Astrocyte (in vitro differentiated cells and primary cell): ENCODE measurements at regions not wholly inside any gene's neighbourhood (a gene's known extent, or its start where the extent isn't known, plus 50 kb on each side); places are given as distances from the start of the nearest gene placed in this dataset.
A peak's percentile ranks its signal among the peaks of the same experiment; 100 is the strongest.

Experiments
- DNase-seq: peaks from one replicate; pipeline ENCODE4 v3.0.0-alpha.2; 2010; ENCODE audit warnings: low read depth
- FAIRE-seq: peaks from 2 replicates; lab custom pipeline; 2011; peaks lifted over from hg19 to GRCh38; lab: Jason Lieb, UNC
- H2AFZ ChIP-seq: 2 replicates; pipeline ENCODE4 v1.6.0; 2012; ENCODE audit warnings: low read depth, low read length, inconsistent platforms
- H3K27ac ChIP-seq: 2 replicates; pipeline ENCODE4 v1.5.1; 2011; ENCODE audit warnings: low read depth, low read length, inconsistent platforms
- H3K27me3 ChIP-seq: 2 replicates; pipeline ENCODE4 v1.6.0; 2011; ENCODE audit warnings: low read length, inconsistent platforms; ENCODE audit not compliant: insufficient read depth
- H3K36me3 ChIP-seq: 2 replicates; pipeline ENCODE4 v1.5.1; 2011; ENCODE audit warnings: low read length, inconsistent platforms; ENCODE audit not compliant: insufficient read depth
- H3K4me1 ChIP-seq: 2 replicates; pipeline ENCODE4 v1.5.1; 2011; ENCODE audit warnings: low read length, inconsistent platforms; ENCODE audit not compliant: insufficient read depth
- H3K4me2 ChIP-seq: 2 replicates; pipeline ENCODE4 v1.6.0; 2012; ENCODE audit warnings: low read length, inconsistent platforms
- H3K4me3 ChIP-seq: 2 replicates; pipeline ENCODE4 v1.5.1; 2011; ENCODE audit warnings: low read depth, mild to moderate bottlenecking, low read length, inconsistent platforms; ENCODE audit not compliant: insufficient read depth
- H3K79me2 ChIP-seq: 2 replicates; pipeline ENCODE4 v1.6.0; 2012; ENCODE audit warnings: mild to moderate bottlenecking, low read length, inconsistent platforms; ENCODE audit not compliant: insufficient read depth
- H3K9ac ChIP-seq: 2 replicates; pipeline ENCODE4 v1.6.0; 2012; ENCODE audit warnings: mild to moderate bottlenecking, low read length, inconsistent platforms
- H3K9me3 ChIP-seq: 2 replicates; pipeline ENCODE4 v1.5.1; 2012; ENCODE audit warnings: low read depth, mild to moderate bottlenecking, low read length, inconsistent platforms; ENCODE audit not compliant: insufficient read depth
- H4K20me1 ChIP-seq: 2 replicates; pipeline ENCODE4 v1.6.0; 2012; ENCODE audit warnings: low read length, inconsistent platforms; ENCODE audit not compliant: insufficient read depth
- H3K27ac Mint-ChIP-seq: one replicate; pipeline ENCODE4 v1.8.0; 2021; ENCODE audit warnings: mild to moderate bottlenecking, mixed read lengths; ENCODE audit not compliant: unreplicated experiment
- H3K27me3 Mint-ChIP-seq: one replicate; pipeline ENCODE4 v1.8.0; 2021; ENCODE audit warnings: low read depth, mixed read lengths; ENCODE audit not compliant: unreplicated experiment
- H3K36me3 Mint-ChIP-seq: one replicate; pipeline ENCODE4 v1.8.0; 2021; ENCODE audit warnings: low read depth, mixed read lengths; ENCODE audit not compliant: unreplicated experiment
- H3K4me1 Mint-ChIP-seq: one replicate; pipeline ENCODE4 v1.8.0; 2021; ENCODE audit warnings: low read depth, mixed read lengths; ENCODE audit not compliant: unreplicated experiment
- H3K4me3 Mint-ChIP-seq: one replicate; pipeline ENCODE4 v1.8.0; 2021; ENCODE audit warnings: mild to moderate bottlenecking, moderate library complexity, mixed read lengths; ENCODE audit not compliant: unreplicated experiment
- H3K9me3 Mint-ChIP-seq: one replicate; pipeline ENCODE4 v1.8.0; 2021; ENCODE audit warnings: mild to moderate bottlenecking, mixed read lengths; ENCODE audit not compliant: unreplicated experiment
- CTCF ChIP-seq: IDR thresholded peaks from 2 replicates; pipeline ENCODE4 v1.5.1; 2011; ENCODE audit warnings: low read depth, mild to moderate bottlenecking, inconsistent platforms, low read length, moderate library complexity; ENCODE audit not compliant: insufficient read depth
- EZH2 ChIP-seq: IDR thresholded peaks from 2 replicates; pipeline ENCODE4 v1.6.1; 2012; ENCODE audit warnings: mild to moderate bottlenecking, low read length, inconsistent platforms; ENCODE audit not compliant: insufficient read depth

DNA sequence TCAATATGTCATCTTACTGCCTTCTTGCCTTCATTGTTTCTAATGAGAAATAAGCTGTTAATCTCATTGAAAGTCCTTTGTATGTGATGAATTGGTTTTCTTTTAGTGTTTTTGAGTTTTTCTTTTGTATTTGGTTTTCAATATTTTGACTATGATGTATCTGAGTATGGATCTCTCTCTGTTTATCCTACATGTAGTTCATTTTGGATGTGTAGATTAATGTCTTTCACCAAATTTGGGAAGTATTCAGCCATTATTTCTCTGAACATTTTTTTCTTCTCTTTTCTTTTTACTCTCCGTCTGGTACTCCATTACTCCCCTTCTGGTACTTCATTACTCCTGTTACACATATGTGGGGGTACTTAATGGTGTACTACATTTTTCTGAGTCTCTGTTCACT lies 103.3 kb upstream of the ADRA1D start:
- TF ChIP-seq CTCF (no peak), EZH2 (no peak)
- Mint-ChIP-seq H3K27me3 (peaks cover 22% of the 10 kb centered on the region), H3K9me3 (no peaks in the 10 kb centered on the region), H3K4me3 (no peak overlapping the region), H3K36me3 (no peaks in the 10 kb centered on the region), H3K4me1 (no peaks in the 10 kb centered on the region), H3K27ac (no peak overlapping the region)
- FAIRE-seq, result no peak
- Histone ChIP-seq H3K27ac (no peak overlapping the region), H3K4me3 (no peak overlapping the region), H3K9ac (no peak overlapping the region), H3K79me2 (no peaks in the 10 kb centered on the region), H3K9me3 (no peaks in the 10 kb centered on the region), H4K20me1 (no peaks in the 10 kb centered on the region), H3K4me1 (no peaks in the 10 kb centered on the region), H3K4me2 (no peak overlapping the region), H3K36me3 (no peaks in the 10 kb centered on the region), H3K27me3 (peaks cover 3% of the 10 kb centered on the region), H2AFZ (no peak overlapping the region)
- no peak for DNase-seq

GRCh38 chr20:4350096-4350495 lies 101.0 kb upstream of the ADRA1D start:
- DNase-seq (no peak), FAIRE-seq (no peak)
- no peaks in the 10 kb centered on the region for H3K4me1 ChIP-seq
- Mint-ChIP-seq H3K9me3 (no peaks in the 10 kb centered on the region), H3K27me3 (peaks cover 7% of the 10 kb centered on the region), H3K36me3 (no peaks in the 10 kb centered on the region), H3K4me1 (no peaks in the 10 kb centered on the region), H3K4me3 (no peak overlapping the region), H3K27ac (no peak overlapping the region)
- no peaks in the 10 kb centered on the region for H3K36me3 ChIP-seq
- peaks cover 5% of the 10 kb centered on the region for H3K27me3 ChIP-seq
- no peaks in the 10 kb centered on the region for H4K20me1 ChIP-seq
- no peak overlapping the region for H3K4me3 ChIP-seq
- no peak overlapping the region for H3K9ac ChIP-seq
- no peak overlapping the region for H2AFZ ChIP-seq
- no peaks in the 10 kb centered on the region for H3K79me2 ChIP-seq
- TF ChIP-seq CTCF, result no peak
- H3K9me3 ChIP-seq, result no peaks in the 10 kb centered on the region
- H3K27ac ChIP-seq, result no peak overlapping the region
- H3K4me2 ChIP-seq, result no peak overlapping the region

- Mint-ChIP-seq H3K27ac (no peak overlapping the region), H3K4me3 (no peak overlapping the region), H3K9me3 (no peaks in the 10 kb centered on the region), H3K4me1 (peaks cover 20% of the 10 kb centered on the region), H3K27me3 (no peaks in the 10 kb centered on the region), H3K36me3 (no peaks in the 10 kb centered on the region)
- no peak overlapping the region for H3K4me3 ChIP-seq
- FAIRE-seq (peak; percentile 54), DNase-seq (peak; percentile 39)
- TF ChIP-seq EZH2 (no peak), CTCF (no peak)
- H2AFZ ChIP-seq, result no peak overlapping the region
- no peaks in the 10 kb centered on the region for H3K36me3 ChIP-seq
- no peak overlapping the region for H3K27ac ChIP-seq
- no peaks in the 10 kb centered on the region for H4K20me1 ChIP-seq
- no peak overlapping the region for H3K4me2 ChIP-seq
- peaks cover 18% of the 10 kb centered on the region for H3K4me1 ChIP-seq
- H3K9me3 ChIP-seq, result no peaks in the 10 kb centered on the region
- no peaks in the 10 kb centered on the region for H3K79me2 ChIP-seq
- no peak overlapping the region for H3K9ac ChIP-seq
- H3K27me3 ChIP-seq, result peaks cover 15% of the 10 kb centered on the region
Measured at GRCh38 chr20:4344670-4345069, 95.6 kb upstream of the ADRA1D start.
